ENCODE measurements at regions not wholly inside any gene's neighbourhood (a gene's known extent, or its start where the extent isn't known, plus 50 kb on each side); places are given as distances from the start of the nearest gene placed in this dataset.

DNA sequence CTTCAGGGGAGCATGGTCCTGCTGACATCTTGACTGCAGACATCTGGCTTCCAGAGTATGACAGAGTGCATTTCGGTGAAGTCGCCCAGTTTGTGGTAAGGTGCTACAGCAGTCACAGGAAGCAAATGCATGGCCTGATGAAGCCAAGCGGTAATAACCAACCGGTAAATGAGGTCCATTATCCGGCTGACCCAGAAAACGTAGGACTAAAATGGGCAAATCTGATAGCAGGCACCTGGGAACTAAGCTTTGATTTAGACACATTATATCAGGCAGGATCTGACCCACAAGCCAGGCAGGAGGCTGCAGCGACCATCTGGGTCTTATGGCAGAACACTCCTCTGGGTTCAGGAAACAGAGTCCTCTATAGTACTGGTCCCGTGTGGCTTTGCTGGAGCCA, 454.6 kb downstream of the GADD45G start:
- Histone ChIP-seq H3K9me3 (ENCODE audit: control insufficient read depth, insufficient read depth, low read length) (no peaks in the 10 kb centered on the region), H3K27ac (ENCODE audit: low read depth, low read length) (no peak overlapping the region), H3K27me3 (ENCODE audit: control insufficient read depth, insufficient read depth, low read length) (no peaks in the 10 kb centered on the region), H3K4me3 (ENCODE audit: low read depth, low read length) (no peak overlapping the region)
- no peak for DNase-seq (ENCODE audit: low read depth, low spot score)
- TF ChIP-seq, protein P1, sequence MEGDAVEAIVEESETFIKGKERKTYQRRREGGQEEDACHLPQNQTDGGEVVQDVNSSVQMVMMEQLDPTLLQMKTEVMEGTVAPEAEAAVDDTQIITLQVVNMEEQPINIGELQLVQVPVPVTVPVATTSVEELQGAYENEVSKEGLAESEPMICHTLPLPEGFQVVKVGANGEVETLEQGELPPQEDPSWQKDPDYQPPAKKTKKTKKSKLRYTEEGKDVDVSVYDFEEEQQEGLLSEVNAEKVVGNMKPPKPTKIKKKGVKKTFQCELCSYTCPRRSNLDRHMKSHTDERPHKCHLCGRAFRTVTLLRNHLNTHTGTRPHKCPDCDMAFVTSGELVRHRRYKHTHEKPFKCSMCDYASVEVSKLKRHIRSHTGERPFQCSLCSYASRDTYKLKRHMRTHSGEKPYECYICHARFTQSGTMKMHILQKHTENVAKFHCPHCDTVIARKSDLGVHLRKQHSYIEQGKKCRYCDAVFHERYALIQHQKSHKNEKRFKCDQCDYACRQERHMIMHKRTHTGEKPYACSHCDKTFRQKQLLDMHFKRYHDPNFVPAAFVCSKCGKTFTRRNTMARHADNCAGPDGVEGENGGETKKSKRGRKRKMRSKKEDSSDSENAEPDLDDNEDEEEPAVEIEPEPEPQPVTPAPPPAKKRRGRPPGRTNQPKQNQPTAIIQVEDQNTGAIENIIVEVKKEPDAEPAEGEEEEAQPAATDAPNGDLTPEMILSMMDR (IDR thresholded peaks at IDR 0.05; ENCODE audit: low read depth, low read length) = no peak
- CTCF ChIA-PET = no interaction called here
- POLR2A ChIA-PET = no interaction called here

DNA sequence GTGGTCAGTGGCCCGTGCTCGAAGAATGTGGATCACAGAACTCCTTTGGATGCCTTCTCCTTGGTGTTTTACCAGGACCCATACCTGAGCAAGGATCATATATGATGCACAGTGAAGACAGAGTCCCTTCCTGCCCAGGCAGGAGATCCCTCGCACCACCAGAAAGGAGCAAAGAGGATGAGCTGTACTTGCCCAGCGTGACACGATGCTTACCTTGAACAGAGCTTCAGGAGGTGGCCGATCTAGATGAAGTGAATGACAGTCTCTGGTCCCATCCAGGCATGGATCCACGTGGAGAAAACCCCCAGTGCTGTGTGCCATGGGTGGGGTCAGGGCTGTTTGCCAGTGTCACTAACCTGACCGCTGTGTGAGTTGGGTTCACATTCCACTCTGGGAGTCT, 455.4 kb downstream of the GADD45G start:
- ChIA-PET CTCF (no interaction called here), POLR2A (no interaction called here)
- no peak overlapping the region for H3K27ac ChIP-seq (ENCODE audit: low read depth, low read length)
- no peaks in the 10 kb centered on the region for H3K9me3 ChIP-seq (ENCODE audit: control insufficient read depth, insufficient read depth, low read length)
- TF ChIP-seq, protein P1 (IDR thresholded peaks at IDR 0.05; ENCODE audit: low read depth, low read length) = no peak
- no peak overlapping the region for H3K4me3 ChIP-seq (ENCODE audit: low read depth, low read length)
- no peaks in the 10 kb centered on the region for H3K27me3 ChIP-seq (ENCODE audit: control insufficient read depth, insufficient read depth, low read length)
- no peak for DNase-seq (ENCODE audit: low read depth, low spot score)

DNA sequence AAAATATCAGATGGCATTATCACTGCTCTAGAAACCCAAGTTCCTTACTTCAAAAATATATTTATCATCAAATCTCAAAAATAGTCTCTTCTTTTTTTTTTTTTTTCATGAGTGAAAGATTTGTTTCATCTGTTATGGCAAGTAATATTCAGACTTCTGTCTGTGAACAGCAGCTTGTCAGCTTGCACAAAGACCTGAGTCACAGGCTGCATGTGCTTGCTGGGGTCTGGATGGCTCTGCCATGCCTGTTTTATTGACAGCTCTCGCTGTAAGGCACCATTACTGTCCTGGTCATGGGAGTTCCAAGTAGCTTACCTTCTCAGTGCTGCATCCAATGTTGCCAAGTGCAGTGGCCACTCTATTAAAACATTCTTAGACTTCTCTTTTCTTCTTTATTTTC, 456.4 kb downstream of the GADD45G start:
- no peak overlapping the region for H3K4me3 ChIP-seq (ENCODE audit: low read depth, low read length)
- POLR2A ChIA-PET = no interaction called here
- CTCF ChIA-PET = interaction anchor here (0.6 kb wide), 1 partner anchor 467 kb away, joined by 3 read pairs; no protein-coding TSS in a partner anchor
- no peaks in the 10 kb centered on the region for H3K9me3 ChIP-seq (ENCODE audit: control insufficient read depth, insufficient read depth, low read length)
- no peak overlapping the region for H3K27ac ChIP-seq (ENCODE audit: low read depth, low read length)
- DNase-seq (ENCODE audit: low read depth, low spot score) = no peak
- TF ChIP-seq, protein P1 (IDR thresholded peaks at IDR 0.05; ENCODE audit: low read depth, low read length) = no peak
- no peaks in the 10 kb centered on the region for H3K27me3 ChIP-seq (ENCODE audit: control insufficient read depth, insufficient read depth, low read length)

DNA sequence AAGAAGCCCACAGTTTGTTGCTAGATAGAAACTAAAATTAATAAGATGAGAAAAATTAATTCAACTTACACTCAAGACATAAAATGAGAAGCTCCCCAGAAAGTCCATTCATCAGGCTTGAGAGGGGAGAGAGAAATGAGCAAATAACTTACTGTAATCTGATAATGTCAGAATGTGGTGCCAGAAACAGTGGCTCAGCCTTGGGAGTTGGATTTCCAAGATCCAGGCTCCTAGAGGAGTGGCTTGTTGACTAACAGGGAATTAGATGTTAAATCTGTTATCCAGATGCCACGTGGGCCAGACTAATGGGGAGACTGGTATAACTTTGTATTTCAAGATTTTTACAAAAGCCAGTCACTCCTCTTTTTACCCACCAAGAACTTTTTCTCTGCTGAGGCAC, 458.2 kb downstream of the GADD45G start:
- TF ChIP-seq, protein P1 (IDR thresholded peaks at IDR 0.05; ENCODE audit: low read depth, low read length) = no peak
- no peaks in the 10 kb centered on the region for H3K9me3 ChIP-seq (ENCODE audit: control insufficient read depth, insufficient read depth, low read length)
- ChIA-PET POLR2A (no interaction called here), CTCF (interaction anchor here (0.5 kb wide), 1 partner anchor 40 kb away, joined by 3 read pairs; no protein-coding TSS in a partner anchor)
- H3K4me3 ChIP-seq (ENCODE audit: low read depth, low read length) = no peak overlapping the region
- H3K27me3 ChIP-seq (ENCODE audit: control insufficient read depth, insufficient read depth, low read length) = no peaks in the 10 kb centered on the region
- H3K27ac ChIP-seq (ENCODE audit: low read depth, low read length) = no peak overlapping the region
- DNase-seq (ENCODE audit: low read depth, low spot score) = no peak

DNA sequence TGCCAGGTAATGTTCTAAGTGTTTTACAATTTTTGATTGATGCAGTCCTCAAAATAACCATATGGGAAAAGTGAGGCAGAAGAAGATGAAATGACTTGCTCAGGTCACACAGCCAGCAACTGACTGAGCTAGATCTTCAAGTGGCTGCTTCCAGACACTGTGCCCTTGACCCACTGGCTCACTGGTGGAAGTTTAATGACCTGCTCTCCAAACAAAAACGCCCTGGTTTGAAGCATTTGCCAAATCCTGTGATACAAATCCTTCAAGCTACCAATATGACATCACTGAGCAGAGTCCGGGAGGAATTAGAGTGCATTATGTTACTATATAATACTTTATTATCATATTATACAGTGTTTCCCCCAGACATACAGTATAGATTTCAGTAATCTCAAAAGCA, 459.4 kb downstream of the GADD45G start:
- DNase-seq (ENCODE audit: low read depth, low spot score) = no peak
- Histone ChIP-seq H3K27me3 (ENCODE audit: control insufficient read depth, insufficient read depth, low read length) (no peaks in the 10 kb centered on the region), H3K9me3 (ENCODE audit: control insufficient read depth, insufficient read depth, low read length) (no peaks in the 10 kb centered on the region), H3K27ac (ENCODE audit: low read depth, low read length) (no peak overlapping the region), H3K4me3 (ENCODE audit: low read depth, low read length) (no peak overlapping the region)
- POLR2A ChIA-PET = no interaction called here
- CTCF ChIA-PET = interaction anchor here (0.5 kb wide), 1 partner anchor 1971 kb away, joined by 6 read pairs; no protein-coding TSS in a partner anchor
- TF ChIP-seq, protein P1 (IDR thresholded peaks at IDR 0.05; ENCODE audit: low read depth, low read length) = no peak

Data from AG04450 (cell line).